Activated T-cell treated with anti-CD3 and anti-CD28 coated beads, Interleukin-2, amount 50 U/mL, for 24 hours (primary cell): ENCODE measurements at regions not wholly inside any gene's neighbourhood (a gene's known extent, or its start where the extent isn't known, plus 50 kb on each side); places are given as distances from the start of the nearest gene placed in this dataset.

ENCODE experiments used
- DNase-seq: peaks from one replicate; pipeline ENCODE4 v3.0.0-alpha.2; 2020
- H3K27ac Mint-ChIP-seq: 2 replicates; pipeline ENCODE4 v1.8.0; 2020; ENCODE audit warnings: mild to moderate bottlenecking, mixed read lengths
- H3K27me3 Mint-ChIP-seq: 2 replicates; pipeline ENCODE4 v1.8.0; 2020; ENCODE audit warnings: mixed read lengths
- H3K36me3 Mint-ChIP-seq: 2 replicates; pipeline ENCODE4 v1.8.0; 2020; ENCODE audit warnings: low read depth, mixed read lengths
- H3K4me1 Mint-ChIP-seq: 2 replicates; pipeline ENCODE4 v1.8.0; 2020; ENCODE audit warnings: low read depth, mixed read lengths
- H3K4me3 Mint-ChIP-seq: 2 replicates; pipeline ENCODE4 v1.8.0; 2020; ENCODE audit warnings: mild to moderate bottlenecking, moderate library complexity, mixed read lengths
- H3K9me3 Mint-ChIP-seq: 2 replicates; pipeline ENCODE4 v1.8.0; 2020; ENCODE audit warnings: mixed read lengths

DNA sequence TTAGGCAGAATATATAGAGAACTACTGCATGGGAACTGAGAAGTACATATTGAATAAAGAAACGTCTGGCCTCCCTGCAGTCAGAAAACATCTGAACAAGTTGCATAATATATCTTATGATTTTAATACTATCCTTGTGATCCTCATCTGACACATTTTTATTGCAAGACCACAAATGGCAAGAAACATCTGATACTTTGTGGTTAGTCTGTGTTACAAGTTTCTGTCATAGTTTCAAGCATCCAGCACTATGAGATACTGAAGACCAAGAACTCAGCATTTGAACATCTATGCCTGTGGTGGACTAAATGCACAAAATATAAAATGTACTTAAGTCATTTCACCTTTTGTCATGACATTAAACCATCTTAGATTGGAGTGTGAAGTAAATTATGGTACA is 1175.8 kb upstream of the MIR17HG start:
- Mint-ChIP-seq H3K27ac (no peak overlapping the region), H3K36me3 (no peaks in the 10 kb centered on the region), H3K4me1 (no peaks in the 10 kb centered on the region), H3K27me3 (no peaks in the 10 kb centered on the region), H3K9me3 (peaks cover 12% of the 10 kb centered on the region), H3K4me3 (no peak overlapping the region)
- no peak for DNase-seq

GRCh38 chr13:90177512-90177911 is 1170.0 kb upstream of the MIR17HG start:
- H3K27ac Mint-ChIP-seq: no peak overlapping the region
- H3K4me3 Mint-ChIP-seq: no peak overlapping the region
- H3K36me3 Mint-ChIP-seq: no peaks in the 10 kb centered on the region
- H3K9me3 Mint-ChIP-seq: peaks cover 12% of the 10 kb centered on the region
- DNase-seq: no peak
- no peaks in the 10 kb centered on the region for H3K27me3 Mint-ChIP-seq
- no peaks in the 10 kb centered on the region for H3K4me1 Mint-ChIP-seq

- Mint-ChIP-seq H3K4me3 (no peak overlapping the region), H3K27ac (no peak overlapping the region), H3K27me3 (no peaks in the 10 kb centered on the region), H3K36me3 (no peaks in the 10 kb centered on the region), H3K9me3 (peaks cover 14% of the 10 kb centered on the region), H3K4me1 (no peaks in the 10 kb centered on the region)
- no peak for DNase-seq
These were observed 1163.1 kb upstream of the MIR17HG start for GRCh38 chr13:90184355-90184754.

GRCh38 chr13:90185734-90186133 is 1161.8 kb upstream of the MIR17HG start:
- H3K4me1 Mint-ChIP-seq: no peaks in the 10 kb centered on the region
- no peak overlapping the region for H3K27ac Mint-ChIP-seq
- no peaks in the 10 kb centered on the region for H3K27me3 Mint-ChIP-seq
- no peaks in the 10 kb centered on the region for H3K36me3 Mint-ChIP-seq
- no peak overlapping the region for H3K4me3 Mint-ChIP-seq
- DNase-seq: no peak
- H3K9me3 Mint-ChIP-seq: peaks cover 11% of the 10 kb centered on the region

GRCh38 chr13:90187478-90188350 is 1159.8 kb upstream of the MIR17HG start:
- Mint-ChIP-seq H3K27me3 (no peaks in the 10 kb centered on the region), H3K36me3 (no peaks in the 10 kb centered on the region), H3K4me3 (no peak overlapping the region), H3K9me3 (peaks cover 8% of the 10 kb centered on the region), H3K27ac (no peak overlapping the region), H3K4me1 (no peaks in the 10 kb centered on the region)
- DNase-seq: no peak

DNA sequence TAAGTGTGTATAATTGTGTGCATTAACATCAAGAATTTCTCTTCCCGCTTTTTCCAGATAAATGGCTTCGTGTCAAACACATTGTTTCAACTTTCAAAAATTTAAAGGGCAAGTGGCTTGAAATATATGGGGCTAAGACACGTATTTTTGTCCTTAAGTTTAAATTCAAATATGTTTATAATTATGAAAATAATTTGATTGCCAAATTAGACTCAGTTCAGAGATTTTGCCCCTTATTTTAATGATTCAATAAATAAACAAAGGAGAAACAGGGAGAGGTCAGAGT is 1159.2 kb upstream of the MIR17HG start:
- Mint-ChIP-seq H3K27me3 (no peaks in the 10 kb centered on the region), H3K27ac (no peak overlapping the region), H3K4me1 (no peaks in the 10 kb centered on the region), H3K9me3 (peaks cover 8% of the 10 kb centered on the region), H3K36me3 (no peaks in the 10 kb centered on the region), H3K4me3 (no peak overlapping the region)
- no peak for DNase-seq

GRCh38 chr13:90197722-90198121 is 1149.8 kb upstream of the MIR17HG start:
- H3K4me3 Mint-ChIP-seq: no peak overlapping the region
- no peak for DNase-seq
- no peaks in the 10 kb centered on the region for H3K4me1 Mint-ChIP-seq
- H3K27ac Mint-ChIP-seq: no peak overlapping the region
- no peaks in the 10 kb centered on the region for H3K36me3 Mint-ChIP-seq
- H3K9me3 Mint-ChIP-seq: peaks cover 5% of the 10 kb centered on the region
- no peaks in the 10 kb centered on the region for H3K27me3 Mint-ChIP-seq

- no peaks in the 10 kb centered on the region for H3K4me1 Mint-ChIP-seq
- H3K36me3 Mint-ChIP-seq: no peaks in the 10 kb centered on the region
- H3K9me3 Mint-ChIP-seq: peaks cover 9% of the 10 kb centered on the region
- H3K27ac Mint-ChIP-seq: no peak overlapping the region
- no peak overlapping the region for H3K4me3 Mint-ChIP-seq
- no peaks in the 10 kb centered on the region for H3K27me3 Mint-ChIP-seq
- no peak for DNase-seq
These were observed 1146.3 kb upstream of the MIR17HG start for GRCh38 chr13:90201202-90201601.

DNA sequence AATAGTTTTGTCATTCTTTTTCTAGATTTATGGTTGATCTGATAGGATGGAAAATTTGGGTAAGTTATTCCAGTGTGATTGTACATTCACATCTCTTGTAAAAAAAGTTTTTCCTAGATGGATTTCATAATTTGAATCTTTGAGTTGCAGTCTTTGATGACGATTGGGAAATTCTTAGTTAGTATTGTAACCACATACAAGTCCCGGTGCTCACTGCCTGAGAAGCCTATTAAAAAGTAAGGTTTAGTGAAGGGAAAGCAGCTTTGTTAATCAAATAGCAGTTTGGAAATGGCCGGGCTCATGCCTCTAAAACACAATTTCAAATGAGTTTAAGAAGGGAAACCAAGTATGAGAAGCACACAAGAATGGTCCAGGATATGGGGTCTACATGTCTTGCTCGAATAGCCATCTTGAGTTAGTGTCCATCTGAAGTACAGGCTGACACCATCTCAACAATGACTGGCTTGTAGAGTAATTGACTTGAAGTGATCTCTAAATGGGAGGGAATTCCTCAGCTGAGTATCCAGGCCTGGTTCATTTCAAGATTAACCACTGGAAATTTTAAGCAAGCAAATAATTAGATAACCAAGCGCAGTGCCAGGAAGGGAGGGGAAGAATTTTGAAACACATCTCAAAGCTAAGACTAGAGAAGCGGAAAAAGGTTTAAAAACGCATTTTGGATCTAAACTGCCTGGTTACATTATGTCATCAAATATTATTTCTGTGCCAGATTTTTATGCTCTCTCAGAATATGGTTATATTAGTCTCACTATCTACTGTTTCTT is 1145.6 kb upstream of the MIR17HG start:
- Mint-ChIP-seq H3K36me3 (no peaks in the 10 kb centered on the region), H3K4me3 (no peak overlapping the region), H3K27me3 (no peaks in the 10 kb centered on the region), H3K9me3 (peaks cover 9% of the 10 kb centered on the region), H3K27ac (no peak overlapping the region), H3K4me1 (no peaks in the 10 kb centered on the region)
- no peak for DNase-seq

GRCh38 chr13:90205081-90205480 is 1142.4 kb upstream of the MIR17HG start:
- Mint-ChIP-seq H3K36me3 (no peaks in the 10 kb centered on the region), H3K27me3 (no peaks in the 10 kb centered on the region), H3K9me3 (peaks cover 14% of the 10 kb centered on the region), H3K4me3 (no peak overlapping the region), H3K4me1 (no peaks in the 10 kb centered on the region), H3K27ac (no peak overlapping the region)
- DNase-seq: no peak

DNA sequence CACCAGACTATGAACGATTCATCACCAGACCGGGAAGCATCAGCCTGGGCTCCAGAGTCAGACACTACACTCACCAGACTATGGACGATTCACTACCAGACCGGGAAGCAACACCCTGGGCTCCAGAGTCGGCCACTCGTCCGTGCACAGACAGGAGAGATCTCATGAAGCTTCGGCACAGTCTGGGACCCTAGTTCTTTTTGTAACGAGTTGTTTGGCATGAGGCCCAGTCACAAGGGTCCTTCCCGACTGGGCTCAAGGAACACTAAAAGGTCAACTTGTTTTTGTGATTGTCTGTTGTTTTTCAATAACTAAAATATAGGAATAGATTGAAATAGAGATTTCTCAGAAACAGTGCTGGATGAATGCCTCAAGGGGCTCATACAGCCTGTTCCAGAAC is 1141.6 kb upstream of the MIR17HG start:
- H3K27ac Mint-ChIP-seq: no peak overlapping the region
- no peak overlapping the region for H3K4me3 Mint-ChIP-seq
- no peaks in the 10 kb centered on the region for H3K36me3 Mint-ChIP-seq
- peaks cover 14% of the 10 kb centered on the region for H3K9me3 Mint-ChIP-seq
- DNase-seq: no peak
- no peaks in the 10 kb centered on the region for H3K27me3 Mint-ChIP-seq
- no peaks in the 10 kb centered on the region for H3K4me1 Mint-ChIP-seq

- H3K27ac Mint-ChIP-seq: no peak overlapping the region
- H3K27me3 Mint-ChIP-seq: no peaks in the 10 kb centered on the region
- H3K4me3 Mint-ChIP-seq: no peak overlapping the region
These were observed 1130.2 kb upstream of the MIR17HG start for GRCh38 chr13:90217275-90217674.

GRCh38 chr13:90222758-90223157 is 1124.7 kb upstream of the MIR17HG start:
- DNase-seq: no peak
- Mint-ChIP-seq H3K36me3 (no peaks in the 10 kb centered on the region), H3K27ac (no peak overlapping the region), H3K9me3 (peaks cover 9% of the 10 kb centered on the region), H3K27me3 (no peaks in the 10 kb centered on the region), H3K4me3 (no peak overlapping the region), H3K4me1 (no peaks in the 10 kb centered on the region)

More at GRCh38 chr13:90217275-90217674, 1130.2 kb upstream of the MIR17HG start:
- Mint-ChIP-seq H3K36me3 (no peaks in the 10 kb centered on the region), H3K9me3 (peaks cover 15% of the 10 kb centered on the region), H3K4me1 (no peaks in the 10 kb centered on the region)
- no peak for DNase-seq

GRCh38 chr13:90230311-90230710 is 1117.2 kb upstream of the MIR17HG start:
- Mint-ChIP-seq H3K27me3 (no peaks in the 10 kb centered on the region), H3K36me3 (no peaks in the 10 kb centered on the region), H3K4me1 (no peaks in the 10 kb centered on the region), H3K9me3 (peaks cover 11% of the 10 kb centered on the region), H3K4me3 (no peak overlapping the region), H3K27ac (no peak overlapping the region)
- no peak for DNase-seq

DNA sequence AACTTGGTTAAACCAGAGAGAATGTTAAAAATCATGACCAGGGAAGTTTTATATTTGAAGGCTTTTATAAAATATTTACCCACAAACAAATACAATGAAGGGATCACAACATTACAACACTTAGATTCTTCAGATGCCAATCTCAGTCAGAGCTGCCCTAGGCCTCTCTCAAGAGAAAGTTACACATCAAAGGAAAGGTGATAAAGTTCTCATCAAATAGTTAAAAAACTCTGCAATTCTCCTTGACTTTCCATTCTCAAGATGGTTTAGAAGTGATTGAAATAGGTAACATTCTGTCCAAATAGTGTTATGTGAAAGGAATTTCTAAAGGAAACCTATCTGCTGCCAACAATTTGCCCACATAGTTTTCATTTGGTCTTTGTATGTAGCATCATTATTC is 1115.2 kb upstream of the MIR17HG start:
- Mint-ChIP-seq H3K27me3 (no peaks in the 10 kb centered on the region), H3K36me3 (no peaks in the 10 kb centered on the region), H3K4me3 (no peak overlapping the region), H3K4me1 (no peaks in the 10 kb centered on the region), H3K27ac (no peak overlapping the region), H3K9me3 (peaks cover 6% of the 10 kb centered on the region)
- no peak for DNase-seq
